GM19467 (cell line): ENCODE measurements at regions not wholly inside any gene's neighbourhood (a gene's known extent, or its start where the extent isn't known, plus 50 kb on each side); places are given as distances from the start of the nearest gene placed in this dataset.

Source experiments
- ATAC-seq: cut with Tn5 transposase; IDR thresholded peaks from one replicate; pipeline ENCODE4 v1.9.1; 2021; ENCODE audit warnings: mild to moderate bottlenecking, moderate library complexity; ENCODE audit not compliant: unreplicated experiment

GRCh38 chr6:166754218-166755030 lies 127.4 kb upstream of the RPS6KA2 start:
- ATAC-seq = no peak

GRCh38 chr6:166752928-166753721 lies 126.1 kb upstream of the RPS6KA2 start:
- ATAC-seq = no peak

DNA sequence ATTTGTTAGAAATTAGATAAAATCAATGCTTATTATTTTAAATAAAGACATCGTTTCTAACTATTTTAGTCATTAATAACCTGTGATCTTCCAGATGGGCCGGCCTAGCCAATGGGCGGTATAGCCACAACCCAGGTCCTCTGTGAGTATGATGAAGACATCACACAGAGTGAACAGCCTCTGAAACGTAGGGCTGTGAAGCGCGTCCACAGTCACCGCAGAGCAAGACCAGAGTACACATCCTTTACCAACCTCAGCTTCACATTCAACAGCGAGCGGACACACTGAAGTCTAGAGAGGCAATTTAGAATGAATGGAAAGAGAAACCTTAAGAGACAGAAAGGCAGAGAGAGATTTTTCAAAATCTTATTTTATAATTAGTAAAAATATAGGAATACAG lies 125.0 kb upstream of the RPS6KA2 start:
- peak; percentile 71 for ATAC-seq

GRCh38 chr6:166751051-166751595 lies 124.1 kb upstream of the RPS6KA2 start:
- peak; percentile 90 for ATAC-seq

DNA sequence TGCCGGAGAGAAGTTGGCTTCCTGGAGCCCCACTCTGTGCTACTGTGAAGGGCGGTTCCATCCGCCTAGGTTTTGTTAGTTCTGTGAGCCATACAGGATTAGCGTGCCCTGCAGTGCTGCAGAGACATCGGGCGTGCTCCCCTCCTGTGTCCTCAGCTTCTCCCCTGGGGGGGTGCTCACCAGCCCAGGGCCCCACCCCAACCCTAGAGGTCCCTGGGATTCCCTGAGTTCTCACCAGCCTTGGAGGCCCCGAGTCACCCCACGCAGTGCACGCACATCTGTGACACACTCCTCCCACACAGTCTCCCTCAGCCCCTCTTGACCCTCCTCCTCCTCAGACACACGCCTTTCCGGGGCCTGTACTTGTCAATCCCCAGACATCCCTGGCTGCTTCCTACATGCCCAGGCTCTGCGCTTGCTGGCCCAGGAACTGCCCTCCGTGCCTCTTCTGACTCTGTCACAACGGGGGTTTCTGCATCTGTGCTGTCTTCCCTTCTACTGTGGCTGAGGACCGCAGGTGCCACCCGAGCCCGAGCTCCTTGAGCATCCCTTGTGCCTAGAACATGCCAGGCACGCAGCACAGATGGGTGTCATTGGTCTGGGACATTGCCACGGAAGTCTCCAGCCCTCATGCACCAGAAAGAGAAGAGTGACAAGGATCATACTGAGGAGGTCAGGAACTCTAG lies 123.2 kb upstream of the RPS6KA2 start:
- ATAC-seq = no peak

GRCh38 chr6:166749666-166750065 lies 122.6 kb upstream of the RPS6KA2 start:
- no peak for ATAC-seq

GRCh38 chr6:166747644-166748595 lies 120.9 kb upstream of the RPS6KA2 start:
- no peak for ATAC-seq

DNA sequence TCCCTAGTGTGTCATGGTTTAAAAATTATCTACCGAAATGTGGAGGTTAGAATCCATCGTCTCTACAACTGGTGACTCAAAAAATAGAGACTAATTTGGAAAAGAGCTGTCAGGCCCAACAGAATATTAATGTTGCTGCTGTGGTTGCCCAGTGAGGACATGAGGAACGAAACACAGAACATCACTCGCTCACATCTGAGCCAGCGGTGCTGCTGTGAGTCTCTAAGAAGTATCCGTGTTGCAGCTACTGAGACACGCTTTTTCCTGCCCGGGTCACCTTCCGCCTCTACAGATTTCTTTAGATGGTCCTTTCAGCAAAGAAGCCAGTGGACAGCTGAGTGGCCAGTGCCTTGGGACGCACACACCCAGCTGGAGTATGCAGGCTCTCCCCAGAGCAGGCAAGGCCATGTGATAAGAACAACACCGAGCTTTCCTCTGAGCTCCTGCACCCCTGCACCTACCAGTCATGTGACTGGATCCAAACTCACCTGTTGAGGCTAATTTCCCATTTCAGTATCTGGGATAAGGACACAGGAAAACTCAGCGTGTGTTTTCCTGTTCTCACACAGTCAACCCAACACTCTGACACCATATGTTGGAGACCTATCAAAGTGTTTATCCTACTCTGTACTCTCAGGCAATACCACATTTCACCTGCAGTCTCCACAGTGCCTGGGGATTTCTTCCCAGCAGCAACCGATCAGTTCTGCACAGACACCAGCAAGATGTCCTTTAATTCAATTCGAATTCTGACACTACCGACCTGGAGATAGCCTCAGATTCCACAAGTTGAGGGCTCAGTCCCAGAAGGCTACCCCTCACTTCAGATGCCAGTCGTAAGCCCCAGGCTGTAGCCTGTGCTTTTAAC lies 119.0 kb upstream of the RPS6KA2 start:
- ATAC-seq = no peak

DNA sequence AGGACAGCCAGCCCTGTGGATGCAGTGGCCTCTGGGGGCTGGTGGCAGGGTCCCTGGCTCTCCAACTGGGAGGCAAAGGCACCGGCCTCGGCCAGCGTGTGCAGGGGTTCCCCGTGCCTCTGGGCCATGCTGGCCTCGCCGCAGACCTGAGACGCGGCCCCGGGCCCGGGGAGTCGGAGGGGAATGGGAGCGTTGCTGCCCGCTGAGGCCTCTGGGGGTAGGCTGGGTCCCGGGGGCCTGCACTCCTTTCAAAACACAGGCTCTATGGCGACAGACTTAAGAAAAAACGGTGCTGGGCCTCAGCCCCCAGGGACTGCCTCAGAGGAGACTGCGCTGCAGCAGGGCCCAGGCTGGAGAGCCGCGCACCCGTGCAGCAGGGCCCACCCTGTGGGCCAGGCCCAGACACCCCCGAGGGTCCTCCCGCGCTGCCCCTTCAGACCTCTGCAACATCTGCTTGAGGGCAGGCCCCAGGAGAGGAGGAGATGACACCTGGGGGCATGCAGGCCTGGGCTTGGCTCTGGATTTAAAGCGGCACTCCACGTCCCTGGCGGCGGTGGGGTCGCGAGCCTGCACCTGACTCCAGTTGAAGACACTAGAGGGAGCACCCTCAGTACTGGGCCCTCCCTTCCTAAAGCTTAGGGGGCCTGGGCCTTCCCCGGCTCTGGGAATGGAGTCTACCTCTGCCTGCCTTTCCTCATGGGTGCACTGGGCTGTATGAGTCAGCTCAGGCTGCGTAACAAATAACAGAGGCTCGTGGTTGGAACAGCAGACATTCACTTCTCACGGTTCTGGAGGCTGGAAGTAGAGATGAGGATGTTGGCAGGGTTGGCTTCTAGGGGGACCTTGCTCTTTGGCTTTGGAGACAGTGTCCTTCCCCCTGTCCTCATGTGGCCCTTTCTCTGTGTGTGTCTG lies 117.4 kb upstream of the RPS6KA2 start:
- ATAC-seq = no peak

GRCh38 chr6:166743406-166744222 lies 116.6 kb upstream of the RPS6KA2 start:
- no peak for ATAC-seq

DNA sequence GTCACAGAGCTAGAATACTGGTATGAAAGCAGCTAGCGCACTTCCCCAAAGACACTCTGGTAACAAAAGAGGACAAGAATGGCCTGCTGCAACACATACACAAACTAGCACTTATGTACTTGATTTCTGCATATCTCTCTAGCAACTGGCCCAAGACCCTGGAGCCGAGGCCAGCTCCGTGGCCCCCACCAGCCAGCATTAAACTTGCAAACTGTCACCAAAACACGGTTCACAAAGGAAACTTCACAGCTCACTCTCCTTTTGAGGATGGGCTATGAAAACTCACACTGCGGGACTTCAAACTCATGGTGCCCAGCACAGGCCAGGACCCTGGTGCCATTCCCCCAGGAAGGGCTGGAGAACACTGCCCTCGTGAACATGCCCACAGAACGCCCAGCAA lies 115.9 kb upstream of the RPS6KA2 start:
- ATAC-seq = no peak

DNA sequence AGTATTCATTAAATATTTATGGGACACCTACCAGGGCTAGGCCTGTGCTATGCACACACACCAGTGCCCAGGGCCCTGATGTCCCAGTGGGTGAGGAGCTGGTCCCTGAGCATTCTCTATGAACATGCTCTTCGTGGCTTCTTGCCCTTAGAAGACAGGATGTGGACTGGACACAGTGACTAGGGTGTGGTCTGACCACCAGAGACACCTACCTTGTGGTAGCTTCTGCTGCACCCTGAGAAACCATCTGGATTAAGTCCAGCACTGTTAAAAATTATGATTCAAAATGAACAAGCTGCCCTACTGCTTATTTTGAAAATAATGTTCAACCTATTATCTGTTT lies 112.9 kb upstream of the RPS6KA2 start:
- ATAC-seq = no peak

GRCh38 chr6:166739117-166739975 lies 112.3 kb upstream of the RPS6KA2 start:
- ATAC-seq = no peak

- no peak for ATAC-seq
Observed at GRCh38 chr6:166738386-166739116, 111.5 kb upstream of the RPS6KA2 start.

DNA sequence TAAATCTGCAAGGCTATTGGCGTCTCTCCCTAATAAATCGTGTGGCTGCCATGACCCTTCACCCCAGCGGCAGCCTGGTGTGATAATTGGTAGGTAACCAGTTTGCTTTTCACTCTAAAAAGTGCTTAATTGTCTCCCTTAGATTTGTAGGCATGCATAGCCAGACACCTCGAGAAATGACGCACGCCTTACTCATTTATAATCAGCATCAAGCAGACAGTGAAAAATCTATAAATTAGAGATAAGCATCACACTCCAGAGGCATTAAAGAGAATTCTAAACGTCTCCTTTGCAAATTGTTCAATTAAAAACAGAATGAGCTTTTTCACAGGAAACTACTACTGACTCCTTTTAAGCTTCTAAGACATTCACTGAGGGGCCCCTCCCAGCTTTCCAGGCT lies 110.2 kb upstream of the RPS6KA2 start:
- ATAC-seq = no peak

GRCh38 chr6:166736634-166737033 lies 109.6 kb upstream of the RPS6KA2 start:
- no peak for ATAC-seq
